GM08714 (cell line): ENCODE measurements at regions not wholly inside any gene's neighbourhood (a gene's known extent, or its start where the extent isn't known, plus 50 kb on each side); places are given as distances from the start of the nearest gene placed in this dataset.

Source experiments
- H3K4me3 ChIP-seq: fragments of 200-500 bp; sonication (Bioruptor generic); 2 replicates; pipeline ENCODE4 v1.5.1; 2014; ENCODE audit warnings: mild to moderate bottlenecking, low read length, inconsistent platforms
- ZNF274 ChIP-seq: IDR thresholded peaks from 2 replicates; pipeline ENCODE4 v1.6.1; 2012; ENCODE audit warnings: mild to moderate bottlenecking, low read depth, low read length

DNA sequence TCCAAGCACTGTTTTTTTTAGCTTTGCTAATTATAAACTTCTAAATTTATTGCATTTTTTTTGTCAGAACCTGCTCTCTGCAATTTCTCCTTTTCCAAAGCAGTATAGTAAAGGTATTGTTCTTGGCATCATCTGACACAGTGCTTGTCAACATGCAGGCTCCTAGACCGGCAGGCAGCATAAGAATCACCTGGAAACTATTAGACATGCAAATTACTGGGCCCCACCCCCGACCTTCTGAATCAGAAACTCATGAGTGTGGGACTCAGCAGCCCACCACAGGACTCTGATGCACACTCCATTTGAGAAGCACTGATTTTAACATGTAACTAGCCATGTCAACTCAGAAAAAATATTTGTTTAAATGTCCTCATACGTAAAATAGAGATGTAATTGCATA, 551.1 kb upstream of the CELF4 start:
- H3K4me3 ChIP-seq, result no peak overlapping the region
- TF ChIP-seq ZNF274, result no peak

DNA sequence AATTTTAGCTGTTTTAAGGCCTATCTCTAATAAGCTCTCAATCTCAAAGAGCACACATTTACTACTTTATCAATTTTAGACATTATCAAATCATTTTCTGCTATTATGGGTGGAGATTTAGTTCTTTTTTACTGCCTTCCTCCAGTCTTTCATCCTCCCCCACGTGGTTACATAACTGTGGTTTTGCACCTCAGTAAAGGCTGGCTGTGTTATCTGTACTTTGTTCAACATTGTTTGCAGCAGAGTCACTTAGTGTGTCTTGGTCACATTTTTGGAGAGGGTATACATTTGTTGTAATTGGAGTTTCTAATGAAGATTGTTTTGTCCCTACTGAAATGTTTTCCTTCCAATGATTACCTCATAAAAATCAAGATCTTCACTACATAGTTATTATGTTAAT, 549.6 kb upstream of the CELF4 start:
- H3K4me3 ChIP-seq, result no peak overlapping the region
- no peak for TF ChIP-seq ZNF274

DNA sequence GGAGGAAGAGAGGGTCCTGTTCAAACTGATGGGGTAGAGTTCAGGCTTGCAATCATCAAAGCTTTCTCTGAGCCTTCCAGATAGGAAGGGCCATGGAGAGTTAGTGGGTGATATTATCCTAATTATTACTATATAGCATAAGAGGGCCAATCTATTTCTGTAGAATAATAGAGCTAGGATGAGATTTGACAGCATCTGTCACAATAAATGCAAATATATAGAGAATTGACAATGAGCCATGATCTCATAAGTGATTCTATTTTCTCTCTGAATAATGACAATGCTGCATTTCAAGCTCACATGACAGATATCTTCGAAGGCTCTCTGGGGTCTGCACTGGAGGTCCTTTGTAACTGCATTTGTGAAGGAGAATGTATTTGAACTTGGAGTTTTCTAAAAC, 521.9 kb upstream of the CELF4 start:
- no peak overlapping the region for H3K4me3 ChIP-seq

DNA sequence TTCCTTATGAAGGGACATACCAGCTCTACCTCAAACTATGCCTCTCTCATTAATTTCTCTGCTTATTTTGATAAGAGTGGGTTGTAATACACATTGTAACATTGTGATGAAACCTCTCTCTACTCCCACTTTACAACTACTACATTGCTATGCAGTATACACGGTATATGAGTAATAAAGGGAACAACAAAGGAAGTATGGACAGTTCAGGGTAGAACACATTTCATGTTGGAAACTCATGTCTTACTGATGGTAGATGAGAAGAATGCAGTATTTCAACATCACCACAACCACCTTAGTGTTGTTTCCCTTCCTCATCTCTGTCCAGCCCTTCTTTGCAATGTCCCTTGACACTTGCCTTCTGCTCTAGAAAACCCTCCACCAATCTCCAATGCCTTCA, 515.9 kb upstream of the CELF4 start:
- TF ChIP-seq ZNF274, result no peak
- H3K4me3 ChIP-seq, result no peak overlapping the region

More for the DNA sequence above, 521.9 kb upstream of the CELF4 start:
- TF ChIP-seq ZNF274, result no peak

DNA sequence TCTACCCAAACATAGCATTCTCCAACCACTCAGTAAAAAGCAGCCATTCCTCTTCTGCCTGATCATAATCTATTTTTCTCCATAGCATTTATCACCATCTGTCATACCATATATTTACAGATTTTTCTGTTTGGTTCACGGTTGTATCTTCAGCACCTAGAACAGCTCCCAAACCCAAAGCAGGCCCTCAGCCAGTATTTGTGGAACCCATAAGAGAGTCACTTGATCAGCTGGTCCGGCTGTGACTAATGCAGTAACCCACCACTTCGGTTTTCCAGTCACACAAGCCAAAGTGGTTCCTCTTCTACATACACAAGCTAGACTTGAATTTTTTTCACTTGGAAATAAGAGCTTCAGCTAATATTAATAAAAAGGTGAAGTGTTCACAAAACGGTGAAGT, 511.6 kb upstream of the CELF4 start:
- TF ChIP-seq ZNF274, result no peak
- no peak overlapping the region for H3K4me3 ChIP-seq

DNA sequence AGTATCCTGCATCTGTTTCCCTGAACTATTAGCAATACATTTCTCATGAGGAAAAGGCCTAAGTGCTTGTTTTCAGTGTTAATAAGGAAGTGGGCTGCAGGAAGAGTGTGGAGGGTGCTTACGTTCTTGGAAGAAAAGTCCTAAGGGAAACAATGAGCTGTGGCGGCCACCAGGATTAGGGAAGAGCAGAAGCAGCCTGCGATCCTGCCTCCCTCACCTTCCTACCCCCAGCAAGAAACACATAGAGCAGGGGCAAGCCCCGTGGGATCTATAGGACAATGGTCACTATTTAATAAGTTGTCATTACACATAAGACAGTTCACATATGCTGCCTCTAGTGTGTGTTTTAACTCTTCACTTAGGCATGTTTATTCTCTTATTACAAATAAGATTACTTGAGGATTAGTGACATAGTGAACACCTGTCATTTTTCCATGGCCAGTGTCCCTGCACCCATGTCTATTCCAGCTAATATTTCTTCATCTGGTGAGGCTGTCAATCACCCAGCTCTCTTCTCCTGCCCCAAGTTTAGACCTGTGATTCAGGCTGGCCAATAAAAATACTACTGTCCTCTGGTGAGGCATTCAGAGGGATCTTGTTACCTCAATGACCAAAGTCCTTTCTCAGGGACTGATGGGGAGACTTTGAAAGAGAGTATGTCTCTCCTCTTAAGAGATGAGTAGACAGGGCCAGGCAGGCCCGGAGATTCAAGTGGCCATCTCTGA, 510.9 kb upstream of the CELF4 start:
- TF ChIP-seq ZNF274, result no peak
- no peak overlapping the region for H3K4me3 ChIP-seq

DNA sequence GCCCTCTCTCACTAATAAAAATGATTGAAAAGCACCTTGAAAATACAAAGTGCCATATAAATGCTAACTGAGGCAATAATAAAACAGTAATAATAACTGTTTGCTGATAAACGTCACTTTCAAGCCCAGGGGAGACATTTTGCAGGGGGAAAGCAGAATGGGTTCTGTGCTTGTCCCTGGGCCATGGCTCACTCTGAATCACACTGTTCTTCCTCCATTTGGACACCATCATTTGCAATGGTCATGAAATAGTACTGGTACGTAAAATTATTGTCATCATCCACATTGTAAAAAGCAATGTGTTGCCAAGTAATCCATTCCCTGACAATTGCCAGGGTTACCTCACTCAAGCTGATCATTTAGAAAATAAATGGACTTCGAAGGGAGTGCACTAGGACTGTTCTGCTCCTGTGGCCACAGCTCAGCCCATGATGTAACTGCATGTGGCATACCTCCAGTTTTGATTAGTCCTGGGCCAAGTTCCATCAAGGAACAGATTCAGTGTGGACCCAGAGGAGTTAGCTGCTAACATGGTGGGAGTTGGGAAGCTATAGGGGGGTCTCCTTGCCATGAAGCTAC, 508.8 kb upstream of the CELF4 start:
- TF ChIP-seq ZNF274, result no peak
- no peak overlapping the region for H3K4me3 ChIP-seq

DNA sequence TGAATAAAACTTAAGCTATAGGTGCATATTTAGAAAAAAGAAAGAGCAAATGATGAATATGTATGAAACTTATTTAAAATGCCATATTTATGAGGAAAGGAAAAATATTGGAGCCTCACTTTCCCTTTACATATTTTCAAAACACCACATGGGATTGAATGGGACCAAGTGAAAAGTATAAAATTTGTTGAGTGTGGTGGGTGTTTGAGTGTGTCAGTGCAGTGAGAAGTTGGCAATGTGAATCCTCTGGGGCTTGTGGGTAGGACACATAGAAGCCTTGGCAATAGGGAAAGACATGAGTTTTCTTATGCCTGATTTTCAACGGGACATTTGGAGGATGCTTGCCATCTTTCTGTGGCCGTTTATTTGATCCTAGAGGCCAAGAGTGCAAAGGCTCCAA, 502.2 kb upstream of the CELF4 start:
- no peak overlapping the region for H3K4me3 ChIP-seq
- no peak for TF ChIP-seq ZNF274

DNA sequence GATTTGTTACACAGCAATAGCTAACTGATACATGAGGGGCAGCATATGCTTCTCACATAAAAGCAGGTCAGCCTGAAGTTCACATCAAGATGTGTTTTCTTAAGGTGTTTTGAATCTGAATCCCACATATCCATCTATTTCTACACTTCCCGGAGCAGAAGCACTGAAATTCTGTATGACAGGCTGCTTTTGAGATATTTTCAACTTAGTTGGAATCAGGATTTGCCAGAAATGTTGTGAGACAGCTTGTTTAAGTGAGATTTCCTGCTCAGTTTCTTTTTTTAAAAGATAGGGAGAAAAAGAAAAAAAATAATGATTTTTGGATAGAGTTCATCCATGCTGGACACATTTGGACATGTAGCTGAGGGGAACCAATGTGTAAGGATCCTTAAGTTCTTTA, 501.5 kb upstream of the CELF4 start:
- no peak for TF ChIP-seq ZNF274
- H3K4me3 ChIP-seq, result no peak overlapping the region

DNA sequence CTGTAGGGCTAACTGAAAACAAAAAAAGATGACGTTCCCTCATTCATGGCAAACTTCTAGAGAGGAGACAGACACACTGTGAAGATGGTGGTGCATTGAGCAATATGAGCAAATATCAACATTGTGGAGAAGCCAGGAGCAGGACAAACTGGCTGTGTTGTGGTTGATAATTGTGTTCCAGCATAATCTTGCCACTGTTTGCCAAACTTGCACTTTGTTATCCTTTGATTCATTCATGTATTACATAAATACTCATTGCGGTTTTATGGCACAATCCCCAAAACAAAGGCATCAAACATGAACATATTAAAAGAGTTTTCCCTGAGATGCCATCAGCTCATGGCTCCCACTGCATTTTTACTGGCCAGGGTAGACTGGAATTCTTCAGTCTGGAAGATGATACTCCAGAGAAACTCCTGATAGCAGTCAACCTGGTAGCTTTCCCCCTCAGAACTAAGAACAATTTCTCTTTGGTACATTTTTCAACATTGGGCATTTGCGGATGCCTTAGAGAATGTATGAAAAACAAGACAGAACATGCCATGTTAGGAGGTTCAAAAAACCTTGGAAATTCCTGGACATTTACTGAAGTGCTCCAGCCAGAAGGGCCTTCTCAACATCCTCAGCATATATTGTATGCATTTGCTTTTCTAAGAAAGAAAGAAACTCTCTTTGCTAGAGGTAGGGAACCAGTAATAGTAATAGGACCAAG, 487.4 kb upstream of the CELF4 start:
- TF ChIP-seq ZNF274, result no peak
- no peak overlapping the region for H3K4me3 ChIP-seq

DNA sequence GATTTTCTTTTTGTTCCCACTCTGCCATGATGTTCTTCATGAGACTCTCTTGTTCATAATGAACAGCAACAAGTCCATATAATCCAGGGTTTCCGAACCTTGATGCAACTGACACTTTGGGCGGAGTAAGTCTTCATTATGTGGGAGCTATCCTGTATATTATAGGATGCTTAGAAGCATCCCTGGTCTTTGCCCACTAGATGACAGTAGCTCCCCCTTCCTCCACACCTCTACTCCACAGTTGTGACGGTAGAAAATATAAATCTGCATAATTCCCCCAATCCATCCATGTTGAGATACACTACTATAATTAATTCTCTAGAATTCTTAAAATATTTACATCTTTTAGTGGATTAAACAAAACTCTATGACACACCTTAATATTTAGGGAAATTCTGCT, 482.2 kb upstream of the CELF4 start:
- no peak overlapping the region for H3K4me3 ChIP-seq
- TF ChIP-seq ZNF274, result no peak

DNA sequence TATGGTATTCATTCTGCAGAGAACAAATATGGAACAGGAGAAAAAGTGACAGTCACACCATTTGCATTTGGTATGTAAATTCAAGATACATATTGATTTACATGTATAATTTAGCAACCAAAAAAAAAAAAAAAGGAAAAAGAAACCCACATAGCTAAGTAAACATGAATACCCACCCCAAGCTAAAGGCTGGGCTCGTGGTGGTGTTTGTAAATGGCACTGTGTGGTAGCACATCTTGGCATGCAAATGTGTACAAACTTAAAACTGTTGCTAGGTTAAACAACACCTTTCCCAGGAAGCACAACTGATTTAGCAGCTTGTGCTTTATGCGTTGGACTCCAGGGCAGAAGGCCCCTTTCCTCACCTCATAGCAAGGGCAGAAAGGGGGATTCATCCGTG, 481.1 kb upstream of the CELF4 start:
- no peak overlapping the region for H3K4me3 ChIP-seq
- no peak for TF ChIP-seq ZNF274

DNA sequence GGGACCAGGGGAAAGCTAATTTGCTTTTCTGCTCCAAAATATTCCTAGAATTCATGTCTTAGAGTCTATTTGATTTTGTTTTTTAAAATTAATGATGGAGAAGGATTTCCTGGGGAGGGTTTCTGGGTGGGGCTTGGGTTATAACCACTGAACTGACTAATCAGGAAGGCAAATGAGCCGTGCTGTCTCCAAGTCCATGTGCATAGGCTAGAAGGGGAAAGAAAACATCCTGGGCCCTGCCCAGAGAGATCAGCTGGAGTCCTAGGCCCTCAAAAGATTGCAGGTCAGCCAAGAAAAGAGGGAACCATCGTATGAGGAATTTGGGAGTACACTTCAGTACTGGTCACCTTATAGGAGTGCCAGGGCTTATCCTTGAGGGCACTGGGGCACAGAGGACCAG, 480.2 kb upstream of the CELF4 start:
- no peak for TF ChIP-seq ZNF274
- H3K4me3 ChIP-seq, result no peak overlapping the region

DNA sequence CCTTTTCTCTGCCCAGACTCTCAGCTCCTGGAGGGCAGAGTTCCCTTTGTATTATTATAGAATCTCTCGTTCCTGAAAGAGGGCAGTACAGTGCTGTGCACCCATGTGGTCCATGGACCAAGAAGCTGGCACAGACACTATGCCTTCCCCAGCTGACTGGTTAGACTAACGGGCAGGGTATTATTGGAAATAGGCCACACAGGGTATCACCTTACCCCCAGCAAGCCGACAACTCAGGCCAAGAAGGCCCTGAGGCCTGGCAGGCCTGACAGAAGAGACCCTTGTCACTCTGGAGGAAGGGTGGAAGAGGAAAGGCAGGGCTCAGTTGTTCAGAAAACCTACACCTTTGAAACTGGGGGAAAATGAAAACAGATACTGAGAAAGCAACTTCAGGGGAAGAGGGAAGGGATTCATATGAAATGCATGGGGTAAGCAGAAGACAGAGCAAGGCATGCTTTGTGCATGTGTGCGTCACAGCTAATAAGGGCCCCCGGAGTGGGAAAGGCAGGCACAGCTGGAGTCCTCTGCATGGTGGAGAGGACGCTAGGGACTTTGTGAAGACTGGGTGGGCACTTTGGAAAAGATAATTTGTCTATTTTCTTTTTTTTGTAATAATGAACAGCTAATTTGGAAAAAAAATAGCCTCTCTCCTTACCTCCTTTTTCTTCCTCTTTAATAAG, 476.8 kb upstream of the CELF4 start:
- H3K4me3 ChIP-seq, result no peak overlapping the region

DNA sequence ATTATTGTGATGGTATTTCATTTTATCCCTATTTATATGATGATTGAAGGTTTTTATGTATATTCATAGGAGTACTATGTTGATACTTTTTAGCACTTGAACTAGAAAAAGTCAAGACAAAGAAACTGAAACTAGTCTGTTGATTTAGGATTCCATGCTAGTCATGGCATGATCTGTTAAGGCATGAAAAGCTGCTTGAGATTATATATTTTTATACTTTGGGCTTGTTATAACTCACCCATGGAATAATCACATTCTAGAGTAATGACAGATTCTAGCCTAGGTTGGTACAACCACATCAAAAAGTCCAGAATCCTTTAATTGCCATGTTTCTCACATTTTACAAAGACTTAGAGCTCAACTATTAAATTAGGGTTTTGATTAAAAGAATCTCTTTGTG, 472.6 kb upstream of the CELF4 start:
- H3K4me3 ChIP-seq, result no peak overlapping the region
- no peak for TF ChIP-seq ZNF274

More for the DNA sequence above, 476.8 kb upstream of the CELF4 start:
- TF ChIP-seq ZNF274, result no peak
